ENCODE measurements at regions not wholly inside any gene's neighbourhood (a gene's known extent, or its start where the extent isn't known, plus 50 kb on each side); places are given as distances from the start of the nearest gene placed in this dataset.

- peak; percentile 61 for DNase-seq (ENCODE audit: low spot score)
- BruUV-seq (replicated peaks), result no TSS peak
- H3K27ac ChIP-seq (ENCODE audit: low read depth, low read length, poor library complexity, severe bottlenecking), result peak overlapping the region; percentile 8
- POLR2A ChIA-PET (ENCODE audit: low non-redundant PET), result no interaction called here
- CTCF ChIA-PET, result no interaction called here
- no peak overlapping the region for H3K4me3 ChIP-seq (ENCODE audit: low read depth, low read length, poor library complexity, severe bottlenecking)
- no peaks in the 10 kb centered on the region for H3K9me3 ChIP-seq (ENCODE audit: low read depth, low read length, poor library complexity, severe bottlenecking)
- TF ChIP-seq EZH2 (IDR thresholded peaks at IDR 0.05; ENCODE audit: borderline replicate concordance, low read depth, low read length, poor library complexity, severe bottlenecking) (no peak), CTCF (conservative IDR thresholded peaks at IDR 0.05; ENCODE audit: low read depth, low read length) (no peak)
- intact Hi-C loops (cut with micrococcal nuclease; ENCODE audit: unreplicated experiment), result loop anchor here (10.0 kb wide), 3 partner anchors 204 to 576 kb away; no protein-coding TSS in a partner anchor
- H3K27me3 ChIP-seq (replicated peaks; ENCODE audit: insufficient read depth, low read depth, low read length, poor library complexity), result peaks cover 8% of the 10 kb centered on the region
- peaks cover 17% of the 10 kb centered on the region for H3K4me1 ChIP-seq (ENCODE audit: insufficient read depth, low read length, poor library complexity, severe bottlenecking)
- no peaks in the 10 kb centered on the region for H3K36me3 ChIP-seq (ENCODE audit: insufficient read depth, low read length, poor library complexity, severe bottlenecking)
Measured at GRCh38 chr2:65999103-65999502, 435.8 kb upstream of the MEIS1 start.

- TF ChIP-seq EZH2 (IDR thresholded peaks at IDR 0.05; ENCODE audit: borderline replicate concordance, low read depth, low read length, poor library complexity, severe bottlenecking) (no peak), CTCF (conservative IDR thresholded peaks at IDR 0.05; ENCODE audit: low read depth, low read length) (no peak)
- Histone ChIP-seq H3K27me3 (replicated peaks; ENCODE audit: insufficient read depth, low read depth, low read length, poor library complexity) (peaks cover 8% of the 10 kb centered on the region), H3K4me3 (ENCODE audit: low read depth, low read length, poor library complexity, severe bottlenecking) (no peak overlapping the region), H3K9me3 (ENCODE audit: low read depth, low read length, poor library complexity, severe bottlenecking) (no peaks in the 10 kb centered on the region), H3K4me1 (ENCODE audit: insufficient read depth, low read length, poor library complexity, severe bottlenecking) (peaks cover 17% of the 10 kb centered on the region), H3K36me3 (ENCODE audit: insufficient read depth, low read length, poor library complexity, severe bottlenecking) (no peaks in the 10 kb centered on the region), H3K27ac (ENCODE audit: low read depth, low read length, poor library complexity, severe bottlenecking) (no peak overlapping the region)
- no TSS peak for BruUV-seq (replicated peaks)
- intact Hi-C loops (cut with micrococcal nuclease; ENCODE audit: unreplicated experiment), result loop anchor here (10.0 kb wide), 3 partner anchors 203 to 577 kb away; no protein-coding TSS in a partner anchor
- ChIA-PET POLR2A (ENCODE audit: low non-redundant PET) (no interaction called here), CTCF (no interaction called here)
- no peak for DNase-seq (ENCODE audit: low spot score)
Measured at GRCh38 chr2:65997961-65998360, 437.0 kb upstream of the MEIS1 start.

GRCh38 chr2:65992198-65992554, 442.7 kb upstream of the MEIS1 start:
- intact Hi-C loops (cut with micrococcal nuclease; ENCODE audit: unreplicated experiment), result loop anchor here (10.0 kb wide), 3 partner anchors 197 to 583 kb away; no protein-coding TSS in a partner anchor
- H3K4me1 ChIP-seq (ENCODE audit: insufficient read depth, low read length, poor library complexity, severe bottlenecking), result peaks cover 22% of the 10 kb centered on the region
- peaks cover 10% of the 10 kb centered on the region for H3K9me3 ChIP-seq (ENCODE audit: low read depth, low read length, poor library complexity, severe bottlenecking)
- peaks cover 8% of the 10 kb centered on the region for H3K27me3 ChIP-seq (replicated peaks; ENCODE audit: insufficient read depth, low read depth, low read length, poor library complexity)
- no peaks in the 10 kb centered on the region for H3K36me3 ChIP-seq (ENCODE audit: insufficient read depth, low read length, poor library complexity, severe bottlenecking)
- no peak overlapping the region for H3K4me3 ChIP-seq (ENCODE audit: low read depth, low read length, poor library complexity, severe bottlenecking)
- no peak for DNase-seq (ENCODE audit: low spot score)
- CTCF ChIA-PET, result no interaction called here
- BruUV-seq (replicated peaks), result no TSS peak
- peak overlapping the region; percentile 60 for H3K27ac ChIP-seq (ENCODE audit: low read depth, low read length, poor library complexity, severe bottlenecking)
- POLR2A ChIA-PET (ENCODE audit: low non-redundant PET), result no interaction called here
- TF ChIP-seq EZH2 (IDR thresholded peaks at IDR 0.05; ENCODE audit: borderline replicate concordance, low read depth, low read length, poor library complexity, severe bottlenecking), result no peak
- no peak for TF ChIP-seq CTCF (conservative IDR thresholded peaks at IDR 0.05; ENCODE audit: low read depth, low read length)
